LNCaP clone FGC (cell line): ENCODE measurements at regions not wholly inside any gene's neighbourhood (a gene's known extent, or its start where the extent isn't known, plus 50 kb on each side); places are given as distances from the start of the nearest gene placed in this dataset.

Experiments used
- DNase-seq: peaks from one replicate; pipeline ENCODE4 v3.0.0-alpha.2; 2011; ENCODE audit warnings: low read depth
- H3K4me3 ChIP-seq: 2 replicates; pipeline ENCODE4 v1.5.1; 2011; ENCODE audit warnings: mild to moderate bottlenecking, low read depth, low read length, control low read depth
- TF ChIP-seq, protein P1 (sequence below): IDR thresholded peaks from 2 replicates; pipeline ENCODE4 v1.5.1; 2012; ENCODE audit warnings: mild to moderate bottlenecking; ENCODE audit not compliant: control insufficient read depth, insufficient read depth; ENCODE audit errors: extremely low read depth

DNA sequence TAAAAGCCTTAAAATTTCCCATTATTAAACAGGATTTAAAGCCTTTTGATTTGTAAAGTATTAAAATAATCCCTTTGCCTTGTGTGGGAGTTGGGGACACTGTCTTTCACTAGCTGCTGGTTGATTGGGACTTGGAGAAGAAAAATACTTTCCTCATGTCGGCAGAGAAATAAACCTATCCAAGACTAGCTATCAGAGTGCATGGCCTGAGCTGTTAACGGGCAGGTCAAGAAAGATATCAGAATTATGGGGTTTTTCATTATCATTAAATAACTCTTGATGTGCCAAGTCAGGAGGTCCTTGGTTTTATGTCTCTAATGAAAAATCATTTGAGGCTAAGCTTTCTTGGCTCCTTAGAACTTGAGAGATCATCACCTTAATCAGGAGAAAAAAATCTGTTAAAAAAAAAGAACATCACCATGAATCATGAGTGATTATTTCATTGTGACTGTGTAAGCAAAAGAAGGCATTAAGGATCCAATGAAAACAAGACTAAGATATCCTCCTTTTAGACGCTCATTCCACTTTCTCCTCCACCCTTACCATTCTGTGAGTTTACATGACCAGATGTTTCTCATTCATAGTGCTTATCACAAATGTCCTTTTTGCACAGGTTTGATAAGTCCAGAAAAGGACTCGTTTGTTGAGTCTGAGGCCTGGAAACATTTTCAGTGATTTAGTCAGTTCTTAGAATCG lies 140.4 kb upstream of the EGFLAM start:
- TF ChIP-seq, protein P1, sequence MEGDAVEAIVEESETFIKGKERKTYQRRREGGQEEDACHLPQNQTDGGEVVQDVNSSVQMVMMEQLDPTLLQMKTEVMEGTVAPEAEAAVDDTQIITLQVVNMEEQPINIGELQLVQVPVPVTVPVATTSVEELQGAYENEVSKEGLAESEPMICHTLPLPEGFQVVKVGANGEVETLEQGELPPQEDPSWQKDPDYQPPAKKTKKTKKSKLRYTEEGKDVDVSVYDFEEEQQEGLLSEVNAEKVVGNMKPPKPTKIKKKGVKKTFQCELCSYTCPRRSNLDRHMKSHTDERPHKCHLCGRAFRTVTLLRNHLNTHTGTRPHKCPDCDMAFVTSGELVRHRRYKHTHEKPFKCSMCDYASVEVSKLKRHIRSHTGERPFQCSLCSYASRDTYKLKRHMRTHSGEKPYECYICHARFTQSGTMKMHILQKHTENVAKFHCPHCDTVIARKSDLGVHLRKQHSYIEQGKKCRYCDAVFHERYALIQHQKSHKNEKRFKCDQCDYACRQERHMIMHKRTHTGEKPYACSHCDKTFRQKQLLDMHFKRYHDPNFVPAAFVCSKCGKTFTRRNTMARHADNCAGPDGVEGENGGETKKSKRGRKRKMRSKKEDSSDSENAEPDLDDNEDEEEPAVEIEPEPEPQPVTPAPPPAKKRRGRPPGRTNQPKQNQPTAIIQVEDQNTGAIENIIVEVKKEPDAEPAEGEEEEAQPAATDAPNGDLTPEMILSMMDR: no peak
- no peak for DNase-seq
- H3K4me3 ChIP-seq: no peak overlapping the region

DNA sequence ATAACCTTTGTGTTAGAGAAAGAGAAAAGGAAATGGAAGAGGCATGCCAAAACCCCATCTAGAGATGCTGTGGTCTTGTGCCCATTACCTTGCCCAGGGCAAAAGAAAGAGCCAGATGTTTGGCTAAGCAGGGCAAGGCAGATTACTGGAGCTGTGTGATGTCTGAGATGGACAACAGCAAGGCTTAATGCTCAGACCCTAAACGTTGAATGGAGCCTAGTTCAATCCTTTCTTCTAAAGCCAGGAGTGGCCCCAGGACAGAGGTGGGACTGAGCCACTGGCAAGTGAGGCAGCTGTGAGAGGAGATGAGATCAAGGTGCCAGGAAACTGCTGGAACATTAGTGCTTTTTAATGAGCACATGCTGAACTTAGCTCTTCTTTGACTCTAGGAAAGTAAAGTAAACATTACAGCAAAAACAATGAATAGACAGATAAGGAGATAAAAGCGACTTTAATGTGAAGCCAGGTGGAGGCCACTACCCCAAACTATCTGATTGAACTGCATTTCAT lies 143.0 kb upstream of the EGFLAM start:
- H3K4me3 ChIP-seq: no peak overlapping the region
- DNase-seq: peak; percentile 80
- TF ChIP-seq, protein P1: no peak

DNA sequence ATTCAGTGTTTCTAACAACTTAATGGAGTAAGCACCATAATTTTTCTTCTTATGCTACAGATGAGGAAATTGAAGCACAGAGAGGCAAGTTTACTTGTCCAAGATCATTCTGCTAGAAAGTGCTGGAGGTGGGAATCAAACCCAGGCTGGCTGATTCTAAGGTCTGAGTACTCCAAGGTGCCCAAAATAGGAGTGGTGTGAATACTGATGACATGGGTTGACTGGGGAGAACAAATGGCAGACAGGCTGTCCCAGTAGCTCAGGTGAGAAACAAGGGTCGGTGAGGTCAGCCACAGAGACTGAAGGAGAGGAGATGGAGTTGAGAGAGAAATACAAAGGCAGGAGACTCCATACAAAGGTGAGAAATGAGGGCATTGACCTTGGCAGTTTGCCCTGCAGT lies 144.5 kb upstream of the EGFLAM start:
- TF ChIP-seq, protein P1: no peak
- no peak overlapping the region for H3K4me3 ChIP-seq
- DNase-seq: no peak

DNA sequence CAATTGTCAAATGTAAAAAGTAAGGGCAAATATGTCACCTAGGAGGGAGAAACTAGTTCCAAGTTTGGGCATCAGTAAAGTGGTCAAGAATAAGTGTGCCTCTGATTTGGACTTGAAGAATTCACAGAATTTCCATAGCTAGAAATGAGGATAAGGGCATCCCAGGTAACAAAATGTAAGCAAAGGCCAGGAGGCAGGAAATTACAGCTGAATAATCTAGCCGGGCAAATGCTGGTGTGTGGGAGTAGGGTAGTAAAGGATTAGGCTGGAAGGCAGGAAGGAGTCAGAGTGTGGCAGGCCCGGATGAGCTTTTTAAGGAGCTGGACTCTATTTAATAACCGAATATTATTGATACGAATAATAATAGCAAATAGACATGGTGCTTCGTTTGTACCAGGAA lies 144.9 kb upstream of the EGFLAM start:
- no peak for DNase-seq
- H3K4me3 ChIP-seq: no peak overlapping the region
- TF ChIP-seq, protein P1: no peak

DNA sequence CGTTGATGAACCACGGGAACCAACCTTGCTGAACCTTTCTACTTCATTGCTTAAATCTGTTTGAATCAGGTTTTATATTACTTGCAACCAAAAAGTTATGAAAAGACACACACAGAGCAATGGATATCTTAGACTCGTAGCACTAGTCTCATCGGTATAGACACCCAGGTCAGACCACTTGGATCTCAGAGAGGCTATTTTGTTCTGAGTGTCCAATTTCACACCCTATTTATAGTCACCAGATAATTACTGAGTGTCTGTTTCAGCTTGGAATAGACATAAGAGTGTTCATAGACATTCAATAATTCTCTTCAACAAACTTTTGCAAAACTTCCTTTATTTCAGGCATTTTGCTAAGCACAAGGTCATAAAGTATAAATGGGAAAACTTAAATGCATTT lies 145.4 kb upstream of the EGFLAM start:
- no peak overlapping the region for H3K4me3 ChIP-seq
- no peak for DNase-seq
- TF ChIP-seq, protein P1: no peak

DNA sequence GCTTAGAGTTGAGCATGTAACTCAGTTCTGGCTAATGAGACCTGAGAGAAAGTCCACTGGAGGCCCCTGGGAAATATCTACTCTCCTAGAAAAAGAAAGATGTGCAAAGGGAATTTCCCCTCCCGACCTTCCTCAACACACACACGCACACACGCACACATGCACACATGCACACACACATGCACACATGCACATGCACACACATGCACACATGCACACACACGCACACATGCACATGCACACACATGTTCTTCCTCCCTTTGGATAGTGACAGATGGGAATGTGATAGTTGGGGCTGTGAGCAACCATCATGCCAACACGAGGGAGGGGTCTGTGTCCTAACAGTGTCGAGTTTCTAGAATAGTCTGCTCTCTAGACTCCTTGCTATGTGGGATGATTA lies 148.2 kb upstream of the EGFLAM start:
- TF ChIP-seq, protein P1: no peak
- no peak for DNase-seq
- no peak overlapping the region for H3K4me3 ChIP-seq

DNA sequence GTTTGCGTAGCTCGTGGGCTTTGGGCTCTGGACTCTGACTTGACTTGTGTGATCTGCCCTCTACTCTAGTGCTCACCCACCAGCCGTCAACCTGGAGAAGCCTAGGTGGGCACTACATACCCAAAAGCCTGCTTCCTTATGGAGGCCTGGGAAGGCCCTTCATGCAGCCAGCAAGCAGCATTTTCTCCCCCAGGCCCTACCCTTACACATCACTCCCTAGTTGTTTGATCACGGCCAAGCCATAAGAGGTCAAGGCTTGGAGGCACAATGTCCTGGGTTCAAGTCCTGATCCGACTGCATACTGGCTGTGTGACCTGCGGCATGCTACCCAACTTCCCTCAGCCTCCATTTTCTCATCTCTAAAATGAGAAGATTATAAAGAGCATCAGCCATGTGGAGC lies 151.3 kb upstream of the EGFLAM start:
- TF ChIP-seq, protein P1: no peak
- H3K4me3 ChIP-seq: no peak overlapping the region

More for the DNA sequence above, 151.3 kb upstream of the EGFLAM start:
- no peak for DNase-seq
